ENCODE measurements at regions not wholly inside any gene's neighbourhood (a gene's known extent, or its start where the extent isn't known, plus 50 kb on each side); places are given as distances from the start of the nearest gene placed in this dataset.

GRCh38 chr18:8988260-8988871 lies 114.1 kb upstream of the NDUFV2 start:
- H2AFZ ChIP-seq (ENCODE audit: low read length), result no peak overlapping the region
- no peaks in the 10 kb centered on the region for H4K20me1 ChIP-seq (replicated peaks in 1 of 2; ENCODE audit: control insufficient read depth in 1 of 2, insufficient read depth in 2 of 2, low read length in 2 of 2)
- H3K9me3 ChIP-seq (ENCODE audit: insufficient read depth in 2 of 2, low read depth in 1 of 2, low read length in 1 of 2), result no peaks in the 10 kb centered on the region
- no peak overlapping the region for H3K14ac ChIP-seq (ENCODE audit: insufficient read length)
- no peak overlapping the region for H2BK5ac ChIP-seq (ENCODE audit: low read depth, low read length)
- H3K18ac ChIP-seq (ENCODE audit: extremely low read depth, low read length), result no peak overlapping the region
- no peak overlapping the region for H3K4me2 ChIP-seq (ENCODE audit: insufficient read depth in 1 of 2, low read depth in 2 of 2, low read length in 2 of 2)
- H2BK120ac ChIP-seq (replicated peaks; ENCODE audit: low read depth, low read length), result no peak overlapping the region
- CTCF ChIA-PET (ENCODE audit: partially characterized antibody), result interaction anchor here (0.6 to 4.2 kb wide), 56 partner anchors 8 to 510 kb away, joined by 3 to 31 read pairs (median 4); no protein-coding TSS in a partner anchor
- no peak overlapping the region for H2BK12ac ChIP-seq (ENCODE audit: low read depth, low read length)
- no peak overlapping the region for H4K5ac ChIP-seq (ENCODE audit: insufficient read length, low read depth, low read length)
- peak; percentile 51 to 73 for DNase-seq (ENCODE audit: low read depth in 1 of 2, low spot score in 2 of 2)
- H3K56ac ChIP-seq (replicated peaks; ENCODE audit: insufficient read length, low read depth, low read length), result no peak overlapping the region
- H3K23me2 ChIP-seq (ENCODE audit: low read depth, low read length), result no peaks in the 10 kb centered on the region
- no peak overlapping the region for H3K4me3 ChIP-seq (ENCODE audit: extremely low read depth in 1 of 4, insufficient read depth in 2 of 4, low read depth in 3 of 4, low read length in 4 of 4)
- FAIRE-seq, result peak; percentile 75
- no peak overlapping the region for H2AK5ac ChIP-seq (ENCODE audit: low read depth, low read length)
- no peaks in the 10 kb centered on the region for H3K79me1 ChIP-seq (ENCODE audit: low read depth, low read length)
- WGBS, 2 experiments (ENCODE audit: extremely low coverage in 1 of 2, insufficient coverage in 1 of 2, insufficient read length in 1 of 2, insufficient replicate concordance in 2 of 2, low coverage in 1 of 2, low lambda C conversion rate in 2 of 2, missing lambda C conversion rate in 1 of 2), result 39% methylated on average over 10 of the region's 10 CpGs; no CpG with 5 or more reads in 1 of the 2 experiments
- no peak overlapping the region for H4K8ac ChIP-seq (ENCODE audit: extremely low read depth, insufficient read depth, low read length)
- no peaks in the 10 kb centered on the region for H3K79me2 ChIP-seq (ENCODE audit: control insufficient read depth in 1 of 2, insufficient read depth in 2 of 2, low read length in 2 of 2)
- H3K9ac ChIP-seq (replicated peaks in 1 of 4; ENCODE audit: extremely low read depth in 1 of 4, low read depth in 3 of 4, low read length in 3 of 4), result no peak overlapping the region
- no peak overlapping the region for H3K27ac ChIP-seq (ENCODE audit: low read depth, low read length)
- POLR2A ChIA-PET (ENCODE audit: partially characterized antibody), result interaction anchor here (1.6 kb wide), 1 partner anchor 282 kb away, joined by 4 read pairs; no protein-coding TSS in a partner anchor
- H3K36me3 ChIP-seq (ENCODE audit: control insufficient read depth in 2 of 4, insufficient read depth in 4 of 4, low read length in 3 of 4), result no peaks in the 10 kb centered on the region
- no peaks in the 10 kb centered on the region for H3K4me1 ChIP-seq (replicated peaks in 1 of 4; ENCODE audit: control insufficient read depth in 3 of 4, insufficient read depth in 4 of 4, low read length in 3 of 4)
- no peak overlapping the region for H2BK15ac ChIP-seq (ENCODE audit: low read length)
- H4K91ac ChIP-seq (replicated peaks; ENCODE audit: insufficient read length, low read length), result no peak overlapping the region
- no peaks in the 10 kb centered on the region for H3K27me3 ChIP-seq (replicated peaks in 1 of 4; ENCODE audit: control insufficient read depth in 3 of 4, extremely low read depth in 1 of 4, insufficient read depth in 3 of 4, low read length in 3 of 4)
- H3K4ac ChIP-seq (replicated peaks; ENCODE audit: insufficient read length, low read depth, low read length), result no peak overlapping the region
- no peak overlapping the region for H3K23ac ChIP-seq (ENCODE audit: insufficient read length)
- H2BK20ac ChIP-seq (ENCODE audit: low read length), result no peak overlapping the region
- TF ChIP-seq SRF (IDR thresholded peaks at IDR 0.05; ENCODE audit: low read depth, low read length) (no peak), SP2 (IDR thresholded peaks at IDR 0.05; ENCODE audit: low read length) (no peak), CEBPB (IDR thresholded peaks at IDR 0.05; ENCODE audit: low read depth, low read length) (peak; percentile 79; the same call in 1 of the 2 replicates), RAD21 (IDR thresholded peaks at IDR 0.05 in 1 of 2, conservative IDR thresholded peaks at IDR 0.05 in 1 of 2; ENCODE audit: low read depth in 2 of 2, low read length in 2 of 2) (peak; percentile 98), CTCF (IDR thresholded peaks at IDR 0.05; ENCODE audit: control extremely low read depth in 1 of 3, insufficient read depth in 1 of 3, low read depth in 1 of 3, low read length in 3 of 3) (peak; percentile 89 to 98 (median 92)), CREB1 (IDR thresholded peaks at IDR 0.05) (no peak), HDAC6 (IDR thresholded peaks at IDR 0.05; ENCODE audit: low read depth, low read length) (no peak), NANOG (IDR thresholded peaks at IDR 0.05; ENCODE audit: insufficient read depth, low read depth, low read length, poor library complexity, severe bottlenecking) (no peak)

All from H1 (cell line).